Smooth muscle cell (in vitro differentiated cells): ENCODE measurements at regions not wholly inside any gene's neighbourhood (a gene's known extent, or its start where the extent isn't known, plus 50 kb on each side); places are given as distances from the start of the nearest gene placed in this dataset.

Source experiments
- DNase-seq: peaks from one replicate; lab custom pipeline; 2025; ENCODE audit not compliant: unreplicated experiment; lab: John Stamatoyannopoulos, UW
- H2AFZ ChIP-seq: fragments of 200-600 bp; sonication (generic); 2 replicates; pipeline ENCODE4 v1.6.0; 2016; ENCODE audit warnings: antibody characterized with exemption, low read depth, mild to moderate bottlenecking
- H3F3A ChIP-seq: fragments of 200-600 bp; sonication (generic); 2 replicates; pipeline ENCODE4 v1.6.0; 2017; ENCODE audit warnings: antibody characterized with exemption, low read depth
- H3K27ac ChIP-seq: fragments of 200-600 bp; sonication (generic); 2 replicates; pipeline ENCODE4 v1.5.1; 2016; ENCODE audit warnings: low read depth, mild to moderate bottlenecking
- H3K27me3 ChIP-seq: fragments of 200-600 bp; sonication (generic); 2 replicates; pipeline ENCODE4 v1.6.1; 2016; ENCODE audit warnings: low read depth, mild to moderate bottlenecking
- H3K36me3 ChIP-seq: fragments of 200-600 bp; sonication (generic); 2 replicates; pipeline ENCODE4 v1.5.1; 2016; ENCODE audit warnings: low read depth
- H3K4me1 ChIP-seq: fragments of 200-600 bp; sonication (generic); 2 replicates; pipeline ENCODE4 v1.5.1; 2016; ENCODE audit warnings: low read depth
- H3K4me2 ChIP-seq: fragments of 200-600 bp; sonication (generic); 2 replicates; pipeline ENCODE4 v1.6.0; 2016; ENCODE audit warnings: mild to moderate bottlenecking
- H3K4me3 ChIP-seq: fragments of 200-600 bp; sonication (generic); 2 replicates; pipeline ENCODE4 v1.5.1; 2016; ENCODE audit warnings: mild to moderate bottlenecking
- H3K79me2 ChIP-seq: fragments of 200-600 bp; sonication (generic); 2 replicates; pipeline ENCODE4 v1.6.0; 2016; ENCODE audit warnings: low read depth, mild to moderate bottlenecking
- H3K9ac ChIP-seq: fragments of 200-600 bp; sonication (generic); 2 replicates; pipeline ENCODE4 v1.6.0; 2016; ENCODE audit warnings: low read depth
- H3K9me3 ChIP-seq: fragments of 200-600 bp; sonication (generic); replicated peaks from 2 replicates; pipeline ENCODE4 v1.5.1; 2016; ENCODE audit warnings: low read depth
- H4K20me1 ChIP-seq: fragments of 200-600 bp; sonication (generic); 2 replicates; pipeline ENCODE4 v1.6.0; 2016; ENCODE audit warnings: low read depth
- CTCF ChIP-seq: fragments of 200-600 bp; sonication (generic); IDR thresholded peaks from 2 replicates; pipeline ENCODE4 v1.5.1; 2017; ENCODE audit warnings: borderline replicate concordance, mild to moderate bottlenecking, antibody characterized with exemption; ENCODE audit not compliant: insufficient read depth, poor library complexity, severe bottlenecking
- WGBS: methylation state at CpG from one replicate; pipeline ENCODE4 v1.1.7; 2016; ENCODE audit warnings: low lambda C conversion rate; 5-methylcytosine and 5-hydroxymethylcytosine counted together

- H3F3A ChIP-seq, result no peaks in the 10 kb centered on the region
- 73% methylated on average over 5 of the region's 5 CpGs for WGBS
These were observed 163.8 kb downstream of the SUCLA2 start for GRCh38 chr13:47837104-47837880.

GRCh38 chr13:47835470-47836228 is 165.4 kb downstream of the SUCLA2 start:
- H3F3A ChIP-seq, result no peaks in the 10 kb centered on the region
- no peak overlapping the region for H3K9ac ChIP-seq
- no peaks in the 10 kb centered on the region for H3K79me2 ChIP-seq
- H3K4me2 ChIP-seq, result no peak overlapping the region
- H3K4me3 ChIP-seq, result no peak overlapping the region
- H3K27me3 ChIP-seq, result no peaks in the 10 kb centered on the region
- no peaks in the 10 kb centered on the region for H3K9me3 ChIP-seq
- 67% methylated on average over 8 of the region's 8 CpGs for WGBS
- no peaks in the 10 kb centered on the region for H3K36me3 ChIP-seq
- no peak for TF ChIP-seq CTCF
- no peak overlapping the region for H3K27ac ChIP-seq
- DNase-seq, result no peak
- H4K20me1 ChIP-seq, result no peaks in the 10 kb centered on the region
- peak overlapping the region; percentile 18 for H2AFZ ChIP-seq
- H3K4me1 ChIP-seq, result peaks cover 14% of the 10 kb centered on the region

More at GRCh38 chr13:47837104-47837880, 163.8 kb downstream of the SUCLA2 start:
- H3K4me3 ChIP-seq, result no peak overlapping the region
- H3K27me3 ChIP-seq, result no peaks in the 10 kb centered on the region
- H3K36me3 ChIP-seq, result no peaks in the 10 kb centered on the region
- peaks cover 14% of the 10 kb centered on the region for H3K4me1 ChIP-seq
- H3K4me2 ChIP-seq, result no peak overlapping the region
- H4K20me1 ChIP-seq, result no peaks in the 10 kb centered on the region
- no peaks in the 10 kb centered on the region for H3K9me3 ChIP-seq
- H2AFZ ChIP-seq, result no peak overlapping the region
- TF ChIP-seq CTCF, result no peak
- no peak overlapping the region for H3K27ac ChIP-seq
- DNase-seq, result no peak
- H3K9ac ChIP-seq, result no peak overlapping the region
- no peaks in the 10 kb centered on the region for H3K79me2 ChIP-seq

GRCh38 chr13:47832458-47832972 is 168.6 kb downstream of the SUCLA2 start:
- Histone ChIP-seq H3K9me3 (no peaks in the 10 kb centered on the region), H4K20me1 (no peaks in the 10 kb centered on the region), H3K27me3 (no peaks in the 10 kb centered on the region), H3K4me3 (no peak overlapping the region), H2AFZ (no peak overlapping the region), H3K36me3 (no peaks in the 10 kb centered on the region), H3K79me2 (no peaks in the 10 kb centered on the region), H3K9ac (no peak overlapping the region), H3K4me2 (no peak overlapping the region), H3F3A (no peaks in the 10 kb centered on the region), H3K4me1 (peaks cover 7% of the 10 kb centered on the region), H3K27ac (no peak overlapping the region)
- WGBS, result 65% methylated on average over 1 of the region's 1 CpG
- DNase-seq, result no peak
- no peak for TF ChIP-seq CTCF
